ENCODE measurements at regions not wholly inside any gene's neighbourhood (a gene's known extent, or its start where the extent isn't known, plus 50 kb on each side); places are given as distances from the start of the nearest gene placed in this dataset.

GRCh38 chr4:180098586-180098985 lies 2144.6 kb upstream of the TENM3 start:
- TF ChIP-seq CTCF (IDR thresholded peaks at IDR 0.05) (no peak), POLR2A (IDR thresholded peaks at IDR 0.05) (no peak)
